PC-9 (cell line): ENCODE measurements at regions not wholly inside any gene's neighbourhood (a gene's known extent, or its start where the extent isn't known, plus 50 kb on each side); places are given as distances from the start of the nearest gene placed in this dataset.

ENCODE experiments used
- EZH2 ChIP-seq: fragments of 200-600 bp; sonication (generic); IDR thresholded peaks from 2 replicates; pipeline ENCODE4 v1.8.0; 2017; ENCODE audit warnings: antibody characterized with exemption, low read depth
- TF ChIP-seq, protein P1 (sequence below): fragments of 200-600 bp; sonication (generic); conservative IDR thresholded peaks from 2 replicates; pipeline ENCODE4 v1.6.1; 2017; ENCODE audit warnings: mixed run types, antibody characterized with exemption, mild to moderate bottlenecking, moderate library complexity

DNA sequence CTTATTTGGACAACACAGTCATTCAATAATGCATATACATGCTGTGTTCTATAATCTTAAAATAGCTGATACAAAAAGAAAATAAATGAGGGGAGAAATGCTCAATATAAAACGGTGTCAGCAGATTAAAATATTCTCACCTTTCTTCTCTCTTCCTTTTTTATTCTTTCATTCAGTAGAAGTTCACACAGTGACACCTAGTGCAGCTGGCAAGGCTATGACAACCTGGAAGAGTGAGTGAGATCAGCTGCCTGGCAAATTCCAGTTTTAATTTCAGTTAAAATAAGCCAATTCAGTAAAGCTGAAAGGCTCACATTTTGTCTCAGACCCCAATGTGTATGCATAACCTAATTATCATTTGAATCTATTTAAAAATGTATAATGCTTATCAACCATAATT, 150.3 kb downstream of the RASEF start:
- TF ChIP-seq, protein P1, sequence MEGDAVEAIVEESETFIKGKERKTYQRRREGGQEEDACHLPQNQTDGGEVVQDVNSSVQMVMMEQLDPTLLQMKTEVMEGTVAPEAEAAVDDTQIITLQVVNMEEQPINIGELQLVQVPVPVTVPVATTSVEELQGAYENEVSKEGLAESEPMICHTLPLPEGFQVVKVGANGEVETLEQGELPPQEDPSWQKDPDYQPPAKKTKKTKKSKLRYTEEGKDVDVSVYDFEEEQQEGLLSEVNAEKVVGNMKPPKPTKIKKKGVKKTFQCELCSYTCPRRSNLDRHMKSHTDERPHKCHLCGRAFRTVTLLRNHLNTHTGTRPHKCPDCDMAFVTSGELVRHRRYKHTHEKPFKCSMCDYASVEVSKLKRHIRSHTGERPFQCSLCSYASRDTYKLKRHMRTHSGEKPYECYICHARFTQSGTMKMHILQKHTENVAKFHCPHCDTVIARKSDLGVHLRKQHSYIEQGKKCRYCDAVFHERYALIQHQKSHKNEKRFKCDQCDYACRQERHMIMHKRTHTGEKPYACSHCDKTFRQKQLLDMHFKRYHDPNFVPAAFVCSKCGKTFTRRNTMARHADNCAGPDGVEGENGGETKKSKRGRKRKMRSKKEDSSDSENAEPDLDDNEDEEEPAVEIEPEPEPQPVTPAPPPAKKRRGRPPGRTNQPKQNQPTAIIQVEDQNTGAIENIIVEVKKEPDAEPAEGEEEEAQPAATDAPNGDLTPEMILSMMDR: peak; percentile 61
- no peak for TF ChIP-seq EZH2
